IgD-negative memory B cell (primary cell): ENCODE measurements at regions not wholly inside any gene's neighbourhood (a gene's known extent, or its start where the extent isn't known, plus 50 kb on each side); places are given as distances from the start of the nearest gene placed in this dataset.

Experiments used
- H3K27ac Mint-ChIP-seq, 3 donors: one replicate each; pipeline ENCODE4 v1.8.0; 2020 to 2022; ENCODE audit warnings: mild to moderate bottlenecking in 3 of 3, mixed read lengths in 3 of 3, moderate library complexity in 1 of 3
- H3K27me3 Mint-ChIP-seq: one replicate; pipeline ENCODE4 v1.8.0; 2021; ENCODE audit warnings: mixed read lengths
- H3K36me3 Mint-ChIP-seq: one replicate; pipeline ENCODE4 v1.8.0; 2020; ENCODE audit warnings: mild to moderate bottlenecking, mixed read lengths
- H3K4me1 Mint-ChIP-seq, 3 donors: one replicate each; pipeline ENCODE4 v1.8.0; 2020 to 2022; ENCODE audit warnings: mixed read lengths in 3 of 3, mild to moderate bottlenecking in 1 of 3
- H3K4me3 Mint-ChIP-seq, 4 donors: one replicate each; pipeline ENCODE4 v1.8.0; 2020 to 2022; ENCODE audit warnings: mild to moderate bottlenecking in 4 of 4, mixed read lengths in 4 of 4, moderate library complexity in 3 of 4
- H3K9me3 Mint-ChIP-seq, 3 donors: one replicate each; pipeline ENCODE4 v1.8.0; 2020 to 2021; ENCODE audit warnings: mixed read lengths in 3 of 3, mild to moderate bottlenecking in 1 of 3

DNA sequence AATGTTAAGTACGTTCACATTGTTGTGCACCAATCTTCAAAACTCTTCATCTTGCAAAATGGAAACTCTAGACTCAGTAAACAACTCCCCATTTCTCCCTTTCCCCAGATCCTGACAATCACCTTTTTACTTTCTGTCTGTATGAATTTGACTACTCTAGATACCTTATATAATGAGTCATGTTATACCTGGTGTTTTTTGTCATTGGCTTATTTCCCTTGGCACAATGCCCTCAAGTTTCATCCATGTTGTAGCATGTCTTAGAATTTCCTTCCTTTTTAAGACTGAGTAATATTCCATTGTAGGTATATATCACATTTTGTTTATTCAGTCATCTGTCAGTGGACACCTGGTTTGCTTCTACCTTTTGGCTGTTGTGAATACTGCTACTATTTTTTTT, 399.5 kb downstream of the LMO4 start:
- Mint-ChIP-seq H3K36me3 (no peaks in the 10 kb centered on the region), H3K4me3 (no peak overlapping the region), H3K4me1 (peaks cover 0 to 3% (median 0%) of the 10 kb centered on the region in 3 donors), H3K27me3 (no peaks in the 10 kb centered on the region), H3K9me3 (no peaks in the 10 kb centered on the region), H3K27ac (no peak overlapping the region)

GRCh38 chr1:87730274-87731216, 401.9 kb downstream of the LMO4 start:
- no peaks in the 10 kb centered on the region for H3K36me3 Mint-ChIP-seq
- H3K9me3 Mint-ChIP-seq, result no peaks in the 10 kb centered on the region
- H3K27ac Mint-ChIP-seq, result no peak overlapping the region
- no peaks in the 10 kb centered on the region for H3K27me3 Mint-ChIP-seq
- H3K4me1 Mint-ChIP-seq, result peaks cover 0 to under 1% (median 0%) of the 10 kb centered on the region in 3 donors
- no peak overlapping the region for H3K4me3 Mint-ChIP-seq

GRCh38 chr1:87733386-87733785, 404.7 kb downstream of the LMO4 start:
- no peak overlapping the region for H3K27ac Mint-ChIP-seq
- H3K27me3 Mint-ChIP-seq, result no peaks in the 10 kb centered on the region
- H3K36me3 Mint-ChIP-seq, result no peaks in the 10 kb centered on the region
- peaks cover 0 to 4% (median 0%) of the 10 kb centered on the region in 3 donors for H3K9me3 Mint-ChIP-seq
- H3K4me1 Mint-ChIP-seq, result no peaks in the 10 kb centered on the region
- H3K4me3 Mint-ChIP-seq, result no peak overlapping the region

DNA sequence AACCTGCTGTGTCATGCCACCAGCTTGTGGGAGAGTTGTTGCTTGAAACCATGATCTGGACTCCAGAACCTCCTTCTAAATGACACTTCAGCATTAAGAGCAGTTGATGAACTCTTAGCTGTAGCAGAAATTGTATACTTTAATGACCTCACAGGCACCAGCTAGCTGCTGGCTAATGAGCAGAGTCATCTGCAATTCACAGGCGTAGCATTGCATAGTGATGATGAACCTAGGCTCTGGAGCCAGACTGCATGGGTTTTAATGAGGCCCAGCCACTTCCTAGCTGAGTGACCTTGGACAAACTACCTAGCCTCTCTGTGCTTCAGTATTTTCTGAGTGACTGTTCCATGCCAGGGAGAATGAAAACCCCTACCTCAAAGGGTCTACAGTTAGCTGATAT, 407.1 kb downstream of the LMO4 start:
- no peak overlapping the region for H3K27ac Mint-ChIP-seq
- H3K4me3 Mint-ChIP-seq, result no peak overlapping the region
- H3K27me3 Mint-ChIP-seq, result no peaks in the 10 kb centered on the region
- H3K36me3 Mint-ChIP-seq, result no peaks in the 10 kb centered on the region
- peaks cover 0 to 8% (median 0%) of the 10 kb centered on the region in 3 donors for H3K9me3 Mint-ChIP-seq
- H3K4me1 Mint-ChIP-seq, result no peaks in the 10 kb centered on the region

- Mint-ChIP-seq H3K9me3 (peaks cover 0 to 9% (median 0%) of the 10 kb centered on the region in 3 donors), H3K27me3 (no peaks in the 10 kb centered on the region), H3K4me1 (no peaks in the 10 kb centered on the region), H3K27ac (no peak overlapping the region), H3K36me3 (no peaks in the 10 kb centered on the region), H3K4me3 (no peak overlapping the region)
Measured at GRCh38 chr1:87739141-87739540, 410.5 kb downstream of the LMO4 start.

DNA sequence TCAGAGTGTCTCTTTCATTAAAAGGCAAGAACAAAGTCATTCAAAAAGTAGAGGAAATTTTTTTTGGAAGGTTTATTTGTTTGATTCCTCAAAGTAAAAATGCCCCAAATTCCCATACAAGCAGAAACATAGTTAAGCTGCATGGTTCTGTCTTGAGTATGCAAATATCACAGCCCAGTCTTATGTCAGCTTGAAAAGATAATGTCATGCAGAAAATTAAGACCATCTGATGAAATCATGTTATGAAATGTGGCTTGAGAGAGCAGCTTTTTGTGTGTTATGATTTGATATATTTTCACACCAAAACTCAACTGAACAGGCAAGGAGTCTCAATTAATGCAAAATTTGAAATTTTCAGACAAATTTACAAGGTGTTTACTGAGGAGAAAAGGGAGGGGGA, 411.0 kb downstream of the LMO4 start:
- Mint-ChIP-seq H3K36me3 (no peaks in the 10 kb centered on the region), H3K27ac (no peak overlapping the region), H3K4me3 (no peak overlapping the region), H3K9me3 (peaks cover 0 to 9% (median 0%) of the 10 kb centered on the region in 3 donors), H3K27me3 (no peaks in the 10 kb centered on the region), H3K4me1 (no peaks in the 10 kb centered on the region)

GRCh38 chr1:87743256-87743655, 414.6 kb downstream of the LMO4 start:
- H3K27ac Mint-ChIP-seq, result no peak overlapping the region
- H3K9me3 Mint-ChIP-seq, result peaks cover 0 to 6% (median 0%) of the 10 kb centered on the region in 3 donors
- H3K4me3 Mint-ChIP-seq, result no peak overlapping the region
- no peaks in the 10 kb centered on the region for H3K27me3 Mint-ChIP-seq
- no peaks in the 10 kb centered on the region for H3K36me3 Mint-ChIP-seq
- peaks cover 0 to 2% (median 0%) of the 10 kb centered on the region in 3 donors for H3K4me1 Mint-ChIP-seq

DNA sequence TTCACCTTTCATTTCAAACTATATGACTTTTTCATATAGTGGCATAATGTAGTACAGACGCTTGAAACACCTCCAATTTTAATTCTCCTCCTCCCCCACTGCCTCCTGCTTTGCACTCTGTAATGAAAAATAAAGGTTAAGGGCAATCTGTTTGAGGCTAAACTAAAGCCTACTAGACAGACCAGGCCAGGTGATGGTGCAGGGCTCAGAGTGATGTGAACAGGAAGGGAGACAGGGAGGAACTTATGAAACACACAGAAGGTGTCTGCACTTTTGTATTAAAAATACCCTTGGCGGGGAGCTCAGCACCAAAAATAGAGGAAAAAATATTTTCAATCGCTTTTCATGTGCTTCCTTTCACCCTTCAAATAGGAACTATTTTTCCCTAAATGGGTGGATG, 415.4 kb downstream of the LMO4 start:
- peaks cover 0 to 2% (median 0%) of the 10 kb centered on the region in 3 donors for H3K4me1 Mint-ChIP-seq
- H3K27me3 Mint-ChIP-seq, result no peaks in the 10 kb centered on the region
- H3K4me3 Mint-ChIP-seq, result no peak overlapping the region

GRCh38 chr1:87744763-87745162, 416.1 kb downstream of the LMO4 start:
- Mint-ChIP-seq H3K9me3 (peaks cover 0 to 3% (median 0%) of the 10 kb centered on the region in 3 donors), H3K27me3 (no peaks in the 10 kb centered on the region), H3K36me3 (no peaks in the 10 kb centered on the region)

More for the DNA sequence above, 415.4 kb downstream of the LMO4 start:
- Mint-ChIP-seq H3K27ac (no peak overlapping the region), H3K9me3 (peaks cover 0 to 3% (median 0%) of the 10 kb centered on the region in 3 donors), H3K36me3 (no peaks in the 10 kb centered on the region)

GRCh38 chr1:87753366-87753765, 424.7 kb downstream of the LMO4 start:
- Mint-ChIP-seq H3K9me3 (no peaks in the 10 kb centered on the region), H3K27me3 (no peaks in the 10 kb centered on the region), H3K4me1 (peaks cover 7 to 10% (median 10%) of the 10 kb centered on the region in 3 donors), H3K27ac (no peak overlapping the region), H3K4me3 (no peak overlapping the region), H3K36me3 (peaks cover 4% of the 10 kb centered on the region)

More at GRCh38 chr1:87744763-87745162, 416.1 kb downstream of the LMO4 start:
- Mint-ChIP-seq H3K4me1 (peaks cover 0 to 2% (median 0%) of the 10 kb centered on the region in 3 donors), H3K27ac (no peak overlapping the region), H3K4me3 (no peak overlapping the region)

DNA sequence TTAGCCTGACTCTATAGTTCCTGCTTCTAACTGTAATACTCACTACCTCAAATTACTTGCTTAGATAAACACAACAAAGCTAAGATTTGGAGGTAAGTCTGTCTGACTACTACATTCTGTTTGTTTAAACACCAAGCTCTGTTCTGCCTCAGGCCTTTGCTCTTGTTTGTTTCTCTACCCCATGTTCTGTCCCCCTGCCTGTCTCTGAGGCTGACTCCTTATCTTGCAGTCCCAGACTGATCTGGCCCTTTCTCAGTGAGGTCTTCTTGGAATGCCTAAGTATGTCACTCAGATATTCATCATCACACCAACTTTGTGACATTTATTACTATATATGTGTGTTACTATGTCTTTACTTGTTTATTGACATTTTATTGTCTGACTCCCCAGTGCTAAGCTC, 425.5 kb downstream of the LMO4 start:
- H3K36me3 Mint-ChIP-seq, result peaks cover 4% of the 10 kb centered on the region
- no peaks in the 10 kb centered on the region for H3K27me3 Mint-ChIP-seq
- peaks cover 7 to 10% (median 10%) of the 10 kb centered on the region in 3 donors for H3K4me1 Mint-ChIP-seq
- no peak overlapping the region for H3K4me3 Mint-ChIP-seq
- H3K27ac Mint-ChIP-seq, result no peak overlapping the region
- H3K9me3 Mint-ChIP-seq, result no peaks in the 10 kb centered on the region

DNA sequence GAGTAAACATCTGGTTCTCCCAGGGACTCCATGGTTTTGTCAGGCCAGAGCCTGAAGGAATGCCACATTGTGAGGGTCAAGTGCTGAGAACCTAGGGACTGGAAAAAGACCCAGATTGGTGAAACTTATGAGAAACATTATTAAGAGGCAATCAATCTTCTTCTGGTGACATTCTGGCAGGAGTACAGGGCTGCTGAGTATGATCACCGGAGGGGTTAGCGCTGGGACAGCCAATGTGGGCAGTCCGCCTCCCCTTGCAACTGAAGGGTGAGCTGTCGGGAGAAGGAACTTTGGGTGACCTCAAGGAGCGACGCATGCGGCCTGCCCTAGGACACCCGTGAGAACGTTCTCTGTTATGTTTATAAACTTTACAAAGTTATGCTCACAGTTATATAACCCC, 429.0 kb downstream of the LMO4 start:
- H3K27ac Mint-ChIP-seq, result no peak overlapping the region
- H3K36me3 Mint-ChIP-seq, result peaks cover 4% of the 10 kb centered on the region
- H3K4me1 Mint-ChIP-seq, result peaks cover 23 to 35% (median 24%) of the 10 kb centered on the region in 3 donors
- no peak overlapping the region for H3K4me3 Mint-ChIP-seq
- no peaks in the 10 kb centered on the region for H3K27me3 Mint-ChIP-seq
- H3K9me3 Mint-ChIP-seq, result no peaks in the 10 kb centered on the region

DNA sequence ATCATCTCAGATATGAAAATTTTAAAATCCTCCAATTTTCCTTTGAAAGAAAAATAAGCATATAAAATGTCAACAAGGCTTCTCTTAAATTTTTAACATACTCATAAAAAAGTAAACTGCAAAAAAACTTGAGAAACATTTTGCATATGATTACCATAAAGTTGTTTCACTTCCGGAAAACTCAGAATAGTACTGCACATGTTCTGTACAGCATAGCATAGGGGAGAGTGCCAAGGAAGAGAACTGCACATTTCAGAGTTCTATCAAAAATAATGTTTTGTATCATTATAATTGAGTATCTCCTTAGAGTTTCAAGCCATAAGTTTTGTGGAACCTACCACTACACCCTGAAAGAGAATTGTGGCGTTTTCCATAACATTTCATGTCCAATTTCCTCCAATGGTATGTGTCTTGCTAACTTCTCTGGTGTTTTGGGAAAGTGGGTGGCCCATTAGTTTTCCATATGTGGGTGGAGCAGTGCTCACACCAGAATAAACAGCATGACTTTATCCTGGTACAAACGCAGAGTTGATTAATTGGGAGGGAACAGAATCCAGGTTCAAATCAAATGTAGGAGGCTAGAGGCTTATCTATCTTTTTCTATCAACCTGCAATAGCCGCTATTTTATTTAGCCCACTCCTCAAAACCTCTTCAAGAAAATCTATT, 430.9 kb downstream of the LMO4 start:
- H3K36me3 Mint-ChIP-seq, result peaks cover 5% of the 10 kb centered on the region
- H3K4me1 Mint-ChIP-seq, result peaks cover 26 to 36% (median 29%) of the 10 kb centered on the region in 3 donors
- no peaks in the 10 kb centered on the region for H3K9me3 Mint-ChIP-seq
- peak overlapping the region in 3 of 4 donors; percentile 9 to 77 (median 61) for H3K4me3 Mint-ChIP-seq
- no peaks in the 10 kb centered on the region for H3K27me3 Mint-ChIP-seq
- H3K27ac Mint-ChIP-seq, result peak overlapping the region in 1 of 3 donors; percentile 25

GRCh38 chr1:87760155-87760554, 431.5 kb downstream of the LMO4 start:
- Mint-ChIP-seq H3K4me1 (peaks cover 27 to 38% (median 28%) of the 10 kb centered on the region in 3 donors), H3K27me3 (no peaks in the 10 kb centered on the region), H3K27ac (peak overlapping the region in 1 of 3 donors; percentile 25), H3K36me3 (peaks cover 4% of the 10 kb centered on the region), H3K9me3 (peaks cover 0 to 2% (median 0%) of the 10 kb centered on the region in 3 donors), H3K4me3 (peak overlapping the region in 1 of 4 donors; percentile 77)

DNA sequence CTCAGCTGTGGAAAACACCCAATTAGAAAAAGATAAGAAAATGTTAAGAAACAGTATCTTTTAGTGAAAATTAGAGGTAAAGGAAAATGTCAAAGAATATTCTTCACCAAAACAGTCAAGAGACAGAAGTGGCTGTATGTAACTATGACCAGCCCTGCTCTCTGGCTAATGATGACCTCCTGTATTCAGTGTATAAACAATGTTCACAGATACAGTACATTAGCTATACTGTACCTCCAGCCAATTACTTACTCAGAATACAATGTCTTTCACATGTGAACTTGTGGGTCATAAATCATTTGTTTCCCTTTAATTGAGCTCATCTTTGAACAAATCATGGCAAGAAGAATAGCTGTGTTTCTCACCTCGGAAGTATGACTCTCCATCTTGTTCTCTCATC, 432.0 kb downstream of the LMO4 start:
- Mint-ChIP-seq H3K27me3 (no peaks in the 10 kb centered on the region), H3K9me3 (peaks cover 0 to 2% (median 0%) of the 10 kb centered on the region in 3 donors), H3K36me3 (peaks cover 4% of the 10 kb centered on the region), H3K27ac (no peak overlapping the region), H3K4me1 (peaks cover 28 to 41% (median 29%) of the 10 kb centered on the region in 3 donors), H3K4me3 (peak overlapping the region in 1 of 4 donors; percentile 34)
